DND-41 (cell line): ENCODE measurements at regions not wholly inside any gene's neighbourhood (a gene's known extent, or its start where the extent isn't known, plus 50 kb on each side); places are given as distances from the start of the nearest gene placed in this dataset.

Experiments
- ATAC-seq: fragments of 200-7000 bp; cut with Tn5 transposase; 3 replicates; pipeline ENCODE4 v1.9.1; 2021; ENCODE audit warnings: low read depth; ENCODE audit not compliant: insufficient read depth
- DNase-seq: peaks from one replicate; pipeline ENCODE4 v3.0.0-alpha.2; 2020
- H2AFZ ChIP-seq: 2 replicates; pipeline ENCODE4 v1.6.0; 2012; ENCODE audit warnings: low read depth, low read length
- H3K27ac ChIP-seq: 2 replicates; pipeline ENCODE4 v1.5.1; 2012; ENCODE audit warnings: low read length, inconsistent platforms
- H3K27me3 ChIP-seq: fragments of 200-600 bp; sonication (generic); 2 replicates; pipeline ENCODE4 v1.6.0; 2012; ENCODE audit warnings: low read length, mild to moderate bottlenecking, inconsistent platforms; ENCODE audit not compliant: insufficient read depth, poor library complexity
- H3K36me3 ChIP-seq: 2 replicates; pipeline ENCODE4 v1.5.1; 2012; ENCODE audit warnings: low read length, inconsistent platforms; ENCODE audit not compliant: insufficient read depth
- H3K4me1 ChIP-seq: 2 replicates; pipeline ENCODE4 v1.5.1; 2012; ENCODE audit warnings: mild to moderate bottlenecking, low read length; ENCODE audit not compliant: insufficient read depth
- H3K4me2 ChIP-seq: 2 replicates; pipeline ENCODE4 v1.6.0; 2012; ENCODE audit warnings: mild to moderate bottlenecking, moderate library complexity, low read length, inconsistent platforms; ENCODE audit not compliant: insufficient read depth
- H3K4me3 ChIP-seq, 2 experiments: fragments of 200-600 bp in 1 of 2; shearing (Covaris generic) in 1 of 2; 2 replicates each; pipeline ENCODE4 v1.5.1; 2012 to 2016; ENCODE audit warnings: inconsistent platforms in 2 of 2, low read length in 2 of 2, mild to moderate bottlenecking in 2 of 2, low read depth in 1 of 2, moderate library complexity in 1 of 2
- H3K79me2 ChIP-seq: 2 replicates; pipeline ENCODE4 v1.6.0; 2012; ENCODE audit warnings: low read length, inconsistent platforms; ENCODE audit not compliant: insufficient read depth
- H3K9ac ChIP-seq: 2 replicates; pipeline ENCODE4 v1.6.0; 2012; ENCODE audit warnings: low read depth, mild to moderate bottlenecking, inconsistent platforms, low read length, moderate library complexity
- H3K9me3 ChIP-seq: 2 replicates; pipeline ENCODE4 v1.5.1; 2012; ENCODE audit warnings: low read length, moderate library complexity, mild to moderate bottlenecking, inconsistent platforms; ENCODE audit not compliant: insufficient read depth, severe bottlenecking
- H4K20me1 ChIP-seq: 2 replicates; pipeline ENCODE4 v1.6.0; 2012; ENCODE audit warnings: low read length; ENCODE audit not compliant: insufficient read depth
- EZH2 ChIP-seq: IDR thresholded peaks from 3 replicates; pipeline ENCODE4 v1.6.1; 2012; ENCODE audit warnings: borderline replicate concordance, low read depth, mild to moderate bottlenecking, moderate library complexity, low read length, inconsistent platforms; ENCODE audit not compliant: severe bottlenecking
- TF ChIP-seq, protein P1 (sequence below): IDR thresholded peaks from 2 replicates; pipeline ENCODE4 v1.5.1; 2012; ENCODE audit warnings: borderline replicate concordance, low read length, moderate library complexity, mild to moderate bottlenecking; ENCODE audit not compliant: poor library complexity, severe bottlenecking; ENCODE audit errors: extremely low read depth

- Histone ChIP-seq H3K9me3 (no peaks in the 10 kb centered on the region), H3K4me3 (no peak overlapping the region), H3K4me2 (no peak overlapping the region), H3K27me3 (peaks cover 3% of the 10 kb centered on the region), H3K79me2 (no peaks in the 10 kb centered on the region), H2AFZ (no peak overlapping the region), H3K9ac (no peak overlapping the region), H4K20me1 (no peaks in the 10 kb centered on the region), H3K4me1 (no peaks in the 10 kb centered on the region), H3K36me3 (no peaks in the 10 kb centered on the region), H3K27ac (no peak overlapping the region)
- TF ChIP-seq, protein P1, sequence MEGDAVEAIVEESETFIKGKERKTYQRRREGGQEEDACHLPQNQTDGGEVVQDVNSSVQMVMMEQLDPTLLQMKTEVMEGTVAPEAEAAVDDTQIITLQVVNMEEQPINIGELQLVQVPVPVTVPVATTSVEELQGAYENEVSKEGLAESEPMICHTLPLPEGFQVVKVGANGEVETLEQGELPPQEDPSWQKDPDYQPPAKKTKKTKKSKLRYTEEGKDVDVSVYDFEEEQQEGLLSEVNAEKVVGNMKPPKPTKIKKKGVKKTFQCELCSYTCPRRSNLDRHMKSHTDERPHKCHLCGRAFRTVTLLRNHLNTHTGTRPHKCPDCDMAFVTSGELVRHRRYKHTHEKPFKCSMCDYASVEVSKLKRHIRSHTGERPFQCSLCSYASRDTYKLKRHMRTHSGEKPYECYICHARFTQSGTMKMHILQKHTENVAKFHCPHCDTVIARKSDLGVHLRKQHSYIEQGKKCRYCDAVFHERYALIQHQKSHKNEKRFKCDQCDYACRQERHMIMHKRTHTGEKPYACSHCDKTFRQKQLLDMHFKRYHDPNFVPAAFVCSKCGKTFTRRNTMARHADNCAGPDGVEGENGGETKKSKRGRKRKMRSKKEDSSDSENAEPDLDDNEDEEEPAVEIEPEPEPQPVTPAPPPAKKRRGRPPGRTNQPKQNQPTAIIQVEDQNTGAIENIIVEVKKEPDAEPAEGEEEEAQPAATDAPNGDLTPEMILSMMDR: no peak
- TF ChIP-seq EZH2: no peak
- DNase-seq (no peak), ATAC-seq (no peak)
These were observed 85.1 kb downstream of the IFNG start for GRCh38 chr12:68074306-68075027.

GRCh38 chr12:68070957-68071356, 81.7 kb downstream of the IFNG-AS1 start:
- no peak for ATAC-seq
- no peaks in the 10 kb centered on the region for H3K27me3 ChIP-seq

More at GRCh38 chr12:68070957-68071356, 81.7 kb downstream of the IFNG-AS1 start:
- Histone ChIP-seq H3K9me3 (peaks cover 11% of the 10 kb centered on the region), H4K20me1 (no peaks in the 10 kb centered on the region), H2AFZ (no peak overlapping the region), H3K4me3 (no peak overlapping the region), H3K4me1 (no peaks in the 10 kb centered on the region), H3K4me2 (no peak overlapping the region), H3K27ac (no peak overlapping the region), H3K79me2 (no peaks in the 10 kb centered on the region), H3K36me3 (no peaks in the 10 kb centered on the region), H3K9ac (no peak overlapping the region)
- DNase-seq: no peak
- TF ChIP-seq EZH2: no peak
- TF ChIP-seq, protein P1: no peak
